ENCODE measurements at regions not wholly inside any gene's neighbourhood (a gene's known extent, or its start where the extent isn't known, plus 50 kb on each side); places are given as distances from the start of the nearest gene placed in this dataset.
A peak's percentile ranks its signal among the peaks of the same experiment; 100 is the strongest.

DNA sequence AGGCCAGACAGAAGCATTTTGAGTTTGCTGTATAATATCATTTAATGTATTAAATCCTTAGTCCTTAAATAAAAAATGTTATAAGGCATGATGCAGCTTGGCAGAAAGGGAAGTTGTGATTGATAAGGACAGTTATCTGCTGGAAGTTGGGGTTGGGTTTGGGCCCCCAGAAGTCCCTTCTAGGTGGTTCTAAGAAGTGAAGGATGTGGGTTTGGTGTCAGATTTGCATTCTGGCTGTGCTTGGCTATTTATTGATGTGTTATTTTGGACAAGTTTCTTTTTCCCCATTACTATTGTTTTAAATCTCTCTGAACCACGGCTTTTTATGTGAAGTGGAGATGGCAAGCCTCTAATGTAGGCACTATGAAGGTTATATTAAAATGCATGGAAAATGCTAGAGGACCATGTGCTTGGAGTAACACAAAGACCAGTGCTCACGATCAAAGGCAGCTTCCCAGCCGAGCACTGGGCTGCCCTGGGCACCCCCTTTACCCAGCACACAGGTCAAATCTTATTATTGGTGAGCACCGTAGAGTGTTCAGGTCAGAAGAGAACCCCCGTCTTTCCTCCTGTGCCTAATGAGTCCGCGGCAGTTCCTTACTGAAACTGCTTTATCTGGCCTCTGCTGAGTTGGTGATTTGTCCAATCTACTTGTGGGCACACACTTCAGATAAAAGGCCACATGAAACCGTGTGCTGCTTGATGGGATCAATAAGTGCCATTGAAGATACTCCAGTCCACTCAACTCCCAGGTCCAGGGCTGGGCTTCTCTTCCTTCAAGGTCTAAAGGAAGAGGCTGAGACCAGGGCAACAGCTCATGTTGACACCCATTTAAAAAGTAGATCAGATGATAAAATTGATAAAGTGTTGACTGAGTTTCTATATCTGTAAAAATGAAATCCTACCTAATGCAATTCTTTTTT, 212.0 kb downstream of the PRDM2 start:
- H3K36me3 ChIP-seq (ENCODE audit: control insufficient read depth in 4 of 4, insufficient read depth in 4 of 4, low read length in 4 of 4) = no peaks in the 10 kb centered on the region
- no peak overlapping the region for H3K27ac ChIP-seq (ENCODE audit: low read depth in 1 of 2, low read length in 1 of 2)
- TF ChIP-seq, protein P1, sequence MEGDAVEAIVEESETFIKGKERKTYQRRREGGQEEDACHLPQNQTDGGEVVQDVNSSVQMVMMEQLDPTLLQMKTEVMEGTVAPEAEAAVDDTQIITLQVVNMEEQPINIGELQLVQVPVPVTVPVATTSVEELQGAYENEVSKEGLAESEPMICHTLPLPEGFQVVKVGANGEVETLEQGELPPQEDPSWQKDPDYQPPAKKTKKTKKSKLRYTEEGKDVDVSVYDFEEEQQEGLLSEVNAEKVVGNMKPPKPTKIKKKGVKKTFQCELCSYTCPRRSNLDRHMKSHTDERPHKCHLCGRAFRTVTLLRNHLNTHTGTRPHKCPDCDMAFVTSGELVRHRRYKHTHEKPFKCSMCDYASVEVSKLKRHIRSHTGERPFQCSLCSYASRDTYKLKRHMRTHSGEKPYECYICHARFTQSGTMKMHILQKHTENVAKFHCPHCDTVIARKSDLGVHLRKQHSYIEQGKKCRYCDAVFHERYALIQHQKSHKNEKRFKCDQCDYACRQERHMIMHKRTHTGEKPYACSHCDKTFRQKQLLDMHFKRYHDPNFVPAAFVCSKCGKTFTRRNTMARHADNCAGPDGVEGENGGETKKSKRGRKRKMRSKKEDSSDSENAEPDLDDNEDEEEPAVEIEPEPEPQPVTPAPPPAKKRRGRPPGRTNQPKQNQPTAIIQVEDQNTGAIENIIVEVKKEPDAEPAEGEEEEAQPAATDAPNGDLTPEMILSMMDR (IDR thresholded peaks at IDR 0.05; ENCODE audit: control extremely low read depth, extremely low read depth) = no peak
- H3K4me1 ChIP-seq (ENCODE audit: control insufficient read depth in 5 of 5, insufficient read depth in 5 of 5, low read length in 5 of 5) = no peaks in the 10 kb centered on the region
- H3K9me3 ChIP-seq (ENCODE audit: control insufficient read depth in 4 of 4, insufficient read depth in 3 of 4, low read length in 3 of 4) = no peaks in the 10 kb centered on the region
- WGBS, 2 donors = 66 to 81% methylated on average over 8 of the region's 8 CpGs
- H3K27me3 ChIP-seq (ENCODE audit: control insufficient read depth in 3 of 3, insufficient read depth in 3 of 3, low read length in 2 of 3) = peaks cover 0 to 2% (median 0%) of the 10 kb centered on the region in 3 donors
- peak; percentile 22 for ATAC-seq (ENCODE audit: insufficient read depth, low FRiP score)
- no peak overlapping the region for H3K9ac ChIP-seq (ENCODE audit: insufficient read depth in 1 of 2, low read length in 2 of 2)
- H3K4me3 ChIP-seq = no peak overlapping the region
- no peak for DNase-seq

DNA sequence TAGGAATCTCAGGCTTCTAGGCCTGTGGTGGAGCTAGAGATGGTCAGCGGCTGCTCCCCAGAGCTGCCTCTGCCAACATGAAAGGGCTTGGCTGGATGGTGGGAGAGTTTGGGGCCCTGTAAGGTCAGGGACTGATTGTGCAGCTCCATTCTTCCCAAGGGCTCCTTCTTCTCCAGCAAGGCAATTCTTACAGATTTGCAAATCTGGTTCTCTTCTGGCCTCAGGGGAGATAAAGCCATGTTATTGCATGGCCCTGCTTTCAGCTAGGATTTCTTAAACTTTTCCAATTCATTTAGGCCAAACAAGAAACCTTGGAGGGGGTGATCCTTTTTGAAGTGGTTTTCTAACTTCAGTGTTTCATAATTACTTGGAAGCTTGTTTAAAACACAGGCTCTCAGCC, 213.4 kb downstream of the PRDM2 start:
- TF ChIP-seq, protein P1 (IDR thresholded peaks at IDR 0.05; ENCODE audit: control extremely low read depth, extremely low read depth) = no peak
- H3K9me3 ChIP-seq (ENCODE audit: control insufficient read depth in 4 of 4, insufficient read depth in 3 of 4, low read length in 3 of 4) = no peaks in the 10 kb centered on the region
- no peaks in the 10 kb centered on the region for H3K36me3 ChIP-seq (ENCODE audit: control insufficient read depth in 4 of 4, insufficient read depth in 4 of 4, low read length in 4 of 4)
- 90 to 100% methylated on average over 1 of the region's 1 CpG for WGBS, 2 donors
- no peak for DNase-seq
- no peak overlapping the region for H3K9ac ChIP-seq (ENCODE audit: insufficient read depth in 1 of 2, low read length in 2 of 2)
- no peaks in the 10 kb centered on the region for H3K4me1 ChIP-seq (ENCODE audit: control insufficient read depth in 5 of 5, insufficient read depth in 5 of 5, low read length in 5 of 5)
- ATAC-seq (ENCODE audit: insufficient read depth, low FRiP score) = no peak
- H3K27ac ChIP-seq (ENCODE audit: low read depth in 1 of 2, low read length in 1 of 2) = no peak overlapping the region
- H3K27me3 ChIP-seq (ENCODE audit: control insufficient read depth in 3 of 3, insufficient read depth in 3 of 3, low read length in 2 of 3) = peaks cover 0 to 2% (median 0%) of the 10 kb centered on the region in 3 donors
- no peak overlapping the region for H3K4me3 ChIP-seq

- Histone ChIP-seq H3K4me1 (ENCODE audit: control insufficient read depth in 5 of 5, insufficient read depth in 5 of 5, low read length in 5 of 5) (no peaks in the 10 kb centered on the region), H3K27ac (ENCODE audit: low read depth in 1 of 2, low read length in 1 of 2) (no peak overlapping the region), H3K9me3 (ENCODE audit: control insufficient read depth in 4 of 4, insufficient read depth in 3 of 4, low read length in 3 of 4) (peaks cover 0 to 2% (median 0%) of the 10 kb centered on the region in 4 donors), H3K4me3 (no peak overlapping the region), H3K27me3 (ENCODE audit: control insufficient read depth in 3 of 3, insufficient read depth in 3 of 3, low read length in 2 of 3) (peaks cover 0 to 2% (median 0%) of the 10 kb centered on the region in 3 donors), H3K9ac (ENCODE audit: insufficient read depth in 1 of 2, low read length in 2 of 2) (no peak overlapping the region), H3K36me3 (ENCODE audit: control insufficient read depth in 4 of 4, insufficient read depth in 4 of 4, low read length in 4 of 4) (no peaks in the 10 kb centered on the region)
- TF ChIP-seq, protein P1 (IDR thresholded peaks at IDR 0.05; ENCODE audit: control extremely low read depth, extremely low read depth) = no peak
- whole genome bisulfite sequencing, 2 donors = 57 to 65% methylated on average over 3 of the region's 3 CpGs
- no peak for ATAC-seq (ENCODE audit: insufficient read depth, low FRiP score)
- no peak for DNase-seq
These were observed 216.5 kb downstream of the PRDM2 start for GRCh38 chr1:13916530-13916929.
